T-helper 1 cell (primary cell): ENCODE measurements at regions not wholly inside any gene's neighbourhood (a gene's known extent, or its start where the extent isn't known, plus 50 kb on each side); places are given as distances from the start of the nearest gene placed in this dataset.
"Not testable (repeated sequence)": the region's sequence is repeated elsewhere in the genome, so short reads cannot be mapped to it uniquely, and the experiment has no call there.

Experiments
- DNase-seq, 5 donors: peaks; one replicate each; pipeline ENCODE4 v3.0.0-alpha.2; 2012 to 2020

DNA sequence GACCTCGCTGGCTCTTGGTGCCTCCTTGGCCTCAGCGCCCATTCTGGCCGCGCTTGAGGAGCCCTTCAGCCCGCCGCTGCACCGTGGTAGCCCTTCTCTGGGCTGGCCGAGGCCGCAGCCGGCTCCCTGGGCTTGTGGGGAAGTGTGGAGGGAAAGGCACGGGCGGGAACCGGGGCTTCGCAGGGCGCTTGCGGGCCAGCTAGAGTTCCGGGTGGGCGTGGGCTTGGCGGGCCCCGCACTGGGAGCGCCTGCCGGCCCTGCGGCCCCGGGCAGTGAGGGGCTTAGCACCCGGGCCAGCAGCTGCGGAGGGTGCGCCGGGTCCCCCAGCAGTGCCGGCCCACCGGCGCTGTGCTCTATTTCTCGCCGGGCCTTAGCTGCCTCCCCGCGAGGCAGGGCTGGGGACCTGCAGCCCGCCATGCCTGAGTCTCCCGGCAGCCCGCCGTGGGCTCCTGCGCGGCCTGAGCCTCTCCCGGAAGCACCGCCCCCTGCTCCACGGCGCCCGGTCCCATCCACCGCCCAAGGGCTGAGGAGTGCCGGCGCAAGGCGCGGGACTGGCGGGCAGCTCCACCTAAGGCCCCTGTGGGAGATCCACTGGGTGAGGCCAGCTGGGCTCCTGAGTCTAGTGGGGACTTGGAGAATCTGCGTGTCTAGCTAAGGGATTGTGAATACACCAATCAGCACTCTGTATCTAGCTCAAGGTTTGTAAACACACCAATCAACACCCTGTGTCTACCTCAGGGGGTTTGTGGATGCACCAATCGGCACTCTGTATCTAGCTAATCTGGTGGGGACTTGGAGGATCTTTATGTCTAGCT, 141.1 kb downstream of the SLCO4C1 start:
- DNase-seq, result peak in 1 of 5 donors; percentile 5

DNA sequence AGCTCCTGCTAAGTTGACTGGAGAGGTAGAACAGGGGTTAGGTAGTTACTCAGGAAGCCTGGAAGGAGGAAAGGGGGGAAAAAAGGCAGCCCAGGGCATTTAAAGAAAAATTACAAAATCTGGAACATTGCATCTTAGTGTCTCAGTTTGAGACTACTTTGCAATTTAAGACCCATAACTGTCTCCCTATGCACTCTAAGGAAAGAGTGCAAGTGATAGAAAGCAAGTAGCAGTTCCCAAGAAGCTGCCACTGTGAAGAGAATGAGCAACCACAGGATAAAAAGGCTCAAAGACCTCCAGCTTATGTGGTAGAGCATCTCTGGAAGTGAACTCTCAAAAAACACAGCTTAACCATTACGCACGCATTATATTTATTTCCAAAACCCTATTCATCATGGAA, 141.8 kb downstream of the SLCO4C1 start:
- no peak for DNase-seq

DNA sequence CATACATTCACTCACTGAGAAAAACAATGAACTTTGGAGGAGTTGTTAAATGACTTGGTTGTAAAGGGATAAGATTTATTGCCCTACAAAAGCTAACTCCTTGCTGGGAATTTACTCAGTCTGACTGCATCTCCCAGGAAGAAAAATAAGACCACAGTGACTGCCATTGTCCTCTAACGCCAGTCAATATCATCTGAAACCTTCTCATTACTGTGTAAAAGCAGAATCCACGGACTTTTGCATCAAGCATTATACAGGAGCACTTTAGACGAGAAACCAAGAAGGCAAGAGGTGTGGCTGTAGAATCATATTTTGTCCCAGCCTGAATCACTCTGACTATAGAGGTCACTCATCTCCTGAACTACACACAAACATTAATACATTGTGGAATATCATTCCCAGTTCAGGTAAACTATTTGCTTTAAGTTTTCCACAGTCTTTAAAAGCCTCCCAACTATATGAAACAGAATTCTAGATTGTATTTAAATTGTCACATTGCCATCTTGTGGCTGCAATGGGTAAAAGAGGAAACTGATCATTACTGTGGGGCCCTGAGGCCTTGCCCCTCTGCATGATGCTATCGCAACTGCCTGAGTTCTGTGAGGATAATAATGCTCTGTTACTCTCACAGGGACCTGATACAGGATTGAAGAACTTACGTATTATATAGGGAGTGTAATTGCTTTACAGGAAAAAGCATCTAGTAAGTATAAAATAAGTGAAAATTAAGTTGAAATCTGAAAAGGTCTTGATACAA, 142.9 kb downstream of the SLCO4C1 start:
- peak in 1 of 5 donors; percentile 2 for DNase-seq

DNA sequence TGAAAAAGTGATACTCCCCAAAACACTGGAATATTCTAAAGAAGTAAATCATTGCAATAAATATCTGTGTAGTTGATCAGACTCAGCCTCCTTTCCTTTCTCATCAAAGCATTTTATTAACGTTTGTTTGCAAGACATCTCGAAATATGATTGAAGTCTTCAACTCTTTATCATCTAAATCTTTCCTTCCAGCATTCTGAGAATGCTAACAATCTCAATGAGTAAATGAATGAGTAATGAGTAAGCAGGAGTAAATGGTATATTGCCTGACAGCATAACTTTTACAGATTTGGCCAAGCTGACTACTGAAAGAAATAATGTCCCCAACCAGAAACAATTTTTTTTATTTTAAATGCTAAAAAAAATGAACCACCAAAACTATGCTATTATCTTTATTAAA, 157.1 kb downstream of the SLCO4C1 start:
- DNase-seq, result no peak

DNA sequence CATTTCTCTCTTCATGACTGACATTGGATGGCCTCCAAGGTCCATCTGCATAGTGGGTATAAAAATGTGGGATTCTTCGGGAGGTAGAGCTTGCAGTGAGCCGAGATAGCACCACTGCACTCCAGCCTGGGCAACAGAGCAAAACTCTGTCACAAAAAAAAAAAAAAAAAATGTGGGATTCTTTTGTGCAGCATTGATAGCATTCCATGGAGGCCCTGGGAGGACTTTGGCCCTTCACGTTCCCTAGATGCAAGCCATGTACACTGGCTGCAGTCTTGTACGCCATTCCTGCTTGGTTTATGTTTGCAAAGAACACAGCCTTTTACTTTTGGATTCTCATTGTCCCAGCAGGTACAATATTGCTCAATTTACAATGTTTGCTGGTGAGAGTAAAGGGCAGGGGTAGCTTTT, 157.8 kb downstream of the SLCO4C1 start:
- no peak for DNase-seq

DNA sequence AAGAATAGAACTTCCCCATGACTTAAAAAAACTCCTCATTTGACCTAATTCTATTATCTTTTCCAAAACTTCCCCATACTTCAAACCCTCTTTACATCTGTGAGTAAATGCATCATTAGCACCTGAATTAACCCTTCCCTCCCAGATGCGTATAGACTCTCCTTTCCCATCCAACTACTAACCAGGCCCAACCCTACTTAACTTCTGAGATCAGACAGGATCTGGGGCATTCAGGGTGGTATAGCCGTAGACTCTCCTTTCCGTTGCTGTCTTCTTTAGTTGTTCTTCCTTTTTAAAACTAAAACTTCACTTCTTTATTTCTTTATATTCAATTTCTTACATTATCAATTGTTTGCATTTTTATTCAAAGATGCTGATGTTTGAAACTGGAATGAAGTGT, 165.2 kb downstream of the SLCO4C1 start:
- DNase-seq, result no peak

DNA sequence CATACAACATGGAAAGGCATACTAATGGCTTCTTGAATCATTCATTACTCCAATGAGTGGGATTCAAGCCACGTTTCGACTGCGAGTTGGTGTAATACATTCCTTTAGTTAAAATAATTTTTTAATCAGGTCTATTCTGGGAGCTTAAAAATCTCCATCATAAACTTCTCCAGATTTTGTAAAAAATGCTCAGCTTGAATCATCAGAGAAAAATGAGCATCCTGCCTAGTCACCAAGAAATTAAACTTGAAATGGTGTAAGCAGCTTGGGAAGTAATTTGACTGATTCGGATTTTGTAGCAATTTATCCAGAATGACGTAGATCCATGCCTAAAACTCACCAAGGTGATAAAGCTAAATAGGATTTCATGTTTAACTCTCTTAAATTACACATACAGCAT, 165.7 kb downstream of the SLCO4C1 start:
- DNase-seq, result no peak

DNA sequence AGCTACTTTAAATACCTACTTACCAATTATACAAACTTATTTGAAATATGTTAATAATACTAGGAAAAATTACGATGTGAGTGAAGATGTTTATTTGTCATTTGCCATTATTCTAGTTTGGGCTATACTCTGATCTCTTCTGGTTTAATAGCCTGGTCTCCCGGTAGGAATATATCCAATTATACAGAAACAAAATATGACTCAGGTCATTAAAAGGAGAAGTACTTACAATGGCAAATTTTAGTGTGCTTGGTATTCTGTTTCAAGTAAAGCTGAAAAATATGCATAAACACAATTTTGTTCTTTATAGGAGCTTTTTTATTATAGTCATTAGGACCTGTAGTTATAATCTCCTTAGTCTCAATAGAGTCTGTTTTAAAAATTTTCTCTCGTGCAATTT, 176.8 kb downstream of the SLCO4C1 start:
- DNase-seq, result no peak

DNA sequence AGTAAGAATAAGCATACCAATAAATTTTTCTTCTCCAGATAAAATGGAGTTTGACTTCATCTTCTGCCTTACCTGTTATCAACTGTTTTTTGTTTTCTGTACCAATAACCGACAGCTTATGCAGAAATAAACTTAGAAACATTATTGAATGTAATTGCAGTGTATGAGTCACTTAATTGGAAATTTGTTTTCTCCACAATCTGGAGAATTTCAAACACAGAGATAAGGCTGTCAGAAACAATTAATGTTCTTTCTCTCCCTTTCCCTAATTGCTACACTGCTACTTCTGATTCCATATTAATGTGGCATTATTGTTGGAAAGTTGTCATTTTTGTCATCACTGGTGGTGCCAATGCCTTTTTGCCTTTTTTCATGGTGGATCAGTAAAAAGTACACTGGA, 180.3 kb downstream of the SLCO4C1 start:
- DNase-seq, result no peak

DNA sequence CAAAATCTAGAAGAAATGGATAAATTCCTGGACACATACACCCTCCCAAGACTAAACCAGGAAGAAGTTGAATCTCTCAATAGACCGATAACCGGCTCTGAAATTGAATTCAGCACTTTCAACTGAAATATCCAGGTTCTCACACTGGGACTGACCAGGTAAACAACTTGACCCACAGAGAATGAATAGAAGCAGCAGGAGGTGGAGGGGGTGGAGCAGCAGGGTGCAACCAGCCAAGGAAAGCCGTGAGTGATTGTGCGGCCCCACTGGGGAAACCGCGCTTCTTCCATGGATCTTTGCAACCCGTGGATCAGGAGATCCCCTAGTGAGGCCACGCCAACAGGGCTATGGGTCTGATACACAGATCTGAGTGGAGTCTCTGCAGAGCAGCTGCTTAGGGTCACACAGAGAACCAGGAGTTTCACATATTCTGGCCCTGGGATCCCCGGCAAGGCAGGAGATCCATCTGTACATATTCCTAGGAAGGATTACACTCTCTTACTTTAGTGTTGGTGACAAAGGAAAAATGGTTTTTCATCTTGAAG, 181.5 kb downstream of the SLCO4C1 start:
- DNase-seq, result no peak

DNA sequence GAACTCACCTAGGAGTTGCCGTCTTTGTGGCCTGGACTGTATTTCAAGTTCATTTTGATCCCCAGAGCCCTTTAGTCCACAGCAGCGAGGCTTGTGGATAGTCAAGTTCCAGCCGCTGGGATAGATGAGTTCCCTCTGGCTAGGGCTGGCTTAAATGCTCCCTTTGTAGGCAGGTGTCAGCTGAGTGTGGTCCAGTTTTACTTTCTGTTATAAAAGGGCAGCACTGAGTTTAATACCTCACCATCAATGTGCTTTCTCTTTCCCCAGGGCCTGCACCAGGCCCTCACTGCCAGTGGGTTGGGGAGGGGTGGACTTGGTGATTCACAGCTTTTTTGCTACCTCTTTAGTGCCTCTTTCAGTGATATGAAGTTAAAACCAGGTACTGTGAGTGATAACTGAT, 188.2 kb downstream of the SLCO4C1 start:
- DNase-seq, result no peak

DNA sequence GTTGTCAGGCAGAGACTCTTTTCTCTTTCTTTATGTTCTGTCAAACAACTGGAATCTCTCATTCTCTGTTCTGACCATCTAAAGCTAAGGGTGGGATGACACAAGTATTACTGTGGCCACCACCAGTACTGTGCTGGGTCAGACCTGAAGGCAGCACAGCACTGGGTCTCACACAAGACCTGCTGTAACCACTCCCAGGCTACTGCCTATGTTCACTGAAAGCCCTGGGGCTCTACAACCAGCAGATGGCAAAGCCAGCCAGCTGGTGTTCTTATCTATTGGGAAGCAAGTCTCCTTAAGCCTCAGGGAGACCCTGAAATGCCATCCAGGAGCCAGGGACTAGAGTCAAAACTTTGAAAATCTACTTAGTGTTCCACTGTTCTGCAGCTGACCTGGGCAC, 189.5 kb downstream of the SLCO4C1 start:
- no peak for DNase-seq

DNA sequence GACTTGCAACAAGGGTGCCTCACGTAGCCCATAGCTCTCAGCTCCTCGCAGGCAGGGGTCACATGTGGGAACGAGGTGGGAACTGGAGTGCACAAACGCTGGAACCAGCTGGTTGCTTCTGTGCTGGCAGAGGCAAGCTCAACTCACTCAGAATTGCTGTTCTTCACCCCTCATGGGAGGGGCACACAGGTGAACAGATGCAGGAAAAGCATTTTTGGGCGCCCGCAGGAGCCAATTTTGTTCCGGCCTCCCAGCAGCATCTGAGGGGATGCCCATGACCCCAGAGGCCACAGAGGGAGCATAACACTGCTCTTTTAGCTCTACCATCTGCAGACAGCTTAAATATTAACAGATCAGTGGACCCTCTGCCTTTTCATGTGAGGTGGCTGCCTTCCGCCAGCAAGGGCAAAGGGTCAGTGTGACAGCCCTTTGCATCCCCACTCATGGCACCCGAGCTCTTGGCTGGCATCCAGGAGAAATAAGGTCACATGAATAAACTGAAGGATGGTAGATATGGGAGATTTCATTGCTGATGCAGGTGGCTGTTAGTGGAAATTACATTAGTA, 196.2 kb downstream of the SLCO4C1 start:
- no peak for DNase-seq

DNA sequence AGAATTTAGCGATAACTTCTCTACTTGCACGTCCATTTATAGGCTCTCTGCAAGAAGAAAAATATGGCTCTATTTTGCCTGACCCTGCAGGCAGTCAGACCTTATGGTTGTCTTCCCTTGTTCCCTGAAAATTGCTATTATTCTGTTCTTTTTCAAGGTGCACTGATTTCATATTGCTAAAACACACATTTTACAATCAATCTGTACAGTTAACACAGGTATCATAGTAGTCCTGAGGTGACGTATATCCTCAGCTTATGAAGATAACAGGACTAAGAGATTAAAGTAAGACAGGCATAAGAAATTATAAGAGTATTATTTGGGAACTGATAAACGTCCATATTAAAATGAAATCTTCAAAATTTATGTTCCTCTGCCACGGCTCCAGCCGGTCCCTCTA, 197.0 kb downstream of the SLCO4C1 start:
- DNase-seq, result not testable (repeated sequence)

DNA sequence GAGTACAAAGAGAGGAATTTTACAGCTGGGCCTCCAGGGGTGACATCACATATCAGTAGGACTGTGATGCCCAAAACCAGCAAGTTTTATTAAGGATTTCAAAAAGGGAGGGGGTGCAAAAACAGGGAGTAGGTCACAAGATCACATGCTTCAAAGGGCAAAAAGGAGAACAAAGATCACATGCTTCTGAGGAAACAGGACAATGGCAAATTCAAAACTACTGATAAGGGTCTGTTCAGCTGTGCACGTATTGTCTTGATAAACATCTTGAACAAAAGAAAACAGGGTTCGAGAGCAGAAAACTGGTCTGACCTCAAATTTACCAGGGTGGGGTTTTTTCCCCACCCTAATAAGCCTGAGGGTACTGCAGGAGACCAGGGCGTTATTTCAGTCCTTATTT, 197.5 kb downstream of the SLCO4C1 start:
- DNase-seq, result not testable (repeated sequence)

DNA sequence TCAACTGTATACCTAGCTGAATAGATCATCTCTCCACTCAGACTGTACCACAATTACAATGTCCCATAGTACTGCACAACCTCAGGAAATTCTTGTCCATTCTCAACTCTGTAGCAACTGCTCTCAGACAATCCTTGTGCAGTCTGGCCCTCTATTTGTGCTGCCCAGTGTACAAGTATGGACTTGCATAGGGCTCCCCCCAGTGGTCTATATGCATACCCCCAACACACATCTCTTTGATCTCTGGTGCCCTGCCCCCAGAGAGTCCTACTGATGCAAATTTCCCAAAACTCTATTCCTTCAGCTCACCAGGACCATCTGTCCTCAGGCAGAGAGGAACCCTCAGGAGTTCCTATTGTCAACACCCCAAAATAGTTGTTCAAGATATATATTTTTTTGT, 205.3 kb downstream of the SLCO4C1 start:
- peak in 1 of 5 donors; percentile 0 for DNase-seq

DNA sequence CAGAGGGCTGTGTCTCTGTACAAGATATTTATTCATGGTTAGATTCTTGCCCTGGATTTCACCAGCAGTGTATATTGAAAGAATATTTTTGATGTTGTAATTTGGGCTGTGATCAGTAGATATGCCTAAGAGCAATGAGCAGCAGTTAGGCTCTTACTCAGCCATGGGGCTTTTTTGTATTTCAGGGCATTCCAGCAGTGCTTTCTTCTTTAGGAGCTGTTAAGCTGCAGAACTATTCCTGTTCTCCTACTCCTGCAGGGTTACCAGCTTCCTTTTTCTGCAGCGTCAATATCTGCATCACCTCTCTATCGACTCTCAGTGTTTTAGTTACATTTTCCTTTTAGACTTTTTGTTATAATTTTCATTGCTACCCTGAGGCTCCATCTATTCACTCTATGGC, 206.2 kb downstream of the SLCO4C1 start:
- no peak for DNase-seq

DNA sequence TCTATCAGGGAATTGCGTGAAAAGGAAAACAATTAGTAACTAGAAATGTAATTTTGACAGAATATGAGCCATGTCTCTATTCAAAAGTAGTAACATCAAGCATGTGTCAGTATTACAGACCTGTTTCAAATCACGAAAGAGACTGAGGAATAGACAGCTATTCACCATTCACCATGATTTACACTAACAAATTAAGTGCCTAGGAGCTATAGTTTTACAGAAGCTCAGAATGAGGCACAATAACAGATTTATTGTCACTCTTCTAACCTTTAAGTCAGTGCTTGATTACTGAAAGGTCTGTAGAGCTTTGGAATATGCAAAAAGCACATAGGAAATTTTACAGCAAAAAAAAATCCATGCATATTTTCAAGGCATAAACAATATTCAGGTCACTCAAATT, 208.2 kb downstream of the SLCO4C1 start:
- DNase-seq, result no peak

DNA sequence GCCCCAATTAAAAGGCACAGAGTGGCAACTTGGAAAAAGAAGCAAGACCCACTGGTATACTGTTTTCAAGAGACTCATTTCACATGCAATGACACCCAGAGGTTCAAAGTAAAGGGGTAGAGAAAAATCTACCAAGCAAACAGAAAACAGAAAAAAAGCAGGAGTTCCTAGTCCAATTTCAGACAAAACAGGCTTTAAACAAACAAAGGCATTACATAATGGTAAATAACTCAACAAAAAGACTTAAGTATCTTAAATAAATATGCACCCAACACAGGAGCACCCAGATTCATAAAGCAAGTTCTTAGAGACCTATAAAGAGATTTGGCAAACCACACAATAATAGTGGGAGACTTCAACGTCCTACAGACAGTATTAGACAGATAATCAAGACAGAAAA, 215.8 kb downstream of the SLCO4C1 start:
- no peak for DNase-seq

DNA sequence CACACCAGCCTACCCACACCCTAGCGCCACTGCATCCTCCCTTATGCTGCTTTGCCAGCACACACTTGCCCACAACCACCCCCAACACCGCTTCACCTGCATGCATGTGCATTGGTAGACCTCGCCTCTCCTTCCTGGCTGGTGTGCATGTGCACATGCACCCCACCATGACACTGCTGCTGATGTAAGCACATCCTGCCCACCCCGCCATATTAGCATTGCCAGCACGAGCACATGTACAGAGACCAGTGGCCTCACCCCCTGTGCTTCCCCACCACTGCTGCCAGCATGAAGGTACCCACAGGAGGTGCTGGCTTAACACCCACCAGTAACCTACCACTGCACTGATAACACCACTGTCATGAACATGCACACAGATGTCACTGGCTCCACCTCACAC, 218.2 kb downstream of the SLCO4C1 start:
- DNase-seq, result no peak

DNA sequence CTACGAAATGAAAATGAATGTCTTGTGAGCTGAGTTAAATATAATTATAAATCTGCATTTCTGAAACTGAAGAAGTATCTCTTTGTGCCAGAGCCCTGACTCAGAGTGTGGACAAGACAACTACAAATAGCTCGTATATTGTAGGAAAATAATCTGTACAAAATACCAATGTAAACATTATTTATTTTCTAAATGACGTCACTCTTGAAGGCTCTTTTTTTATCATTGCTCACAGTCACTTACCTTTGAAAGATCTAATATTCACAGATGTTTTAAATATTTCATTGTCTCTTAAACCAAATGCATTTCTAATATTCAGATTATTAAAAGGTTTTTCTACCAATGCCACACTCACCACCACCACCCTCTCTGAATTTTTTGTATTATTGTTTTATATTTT, 226.1 kb downstream of the SLCO4C1 start:
- DNase-seq, result no peak

DNA sequence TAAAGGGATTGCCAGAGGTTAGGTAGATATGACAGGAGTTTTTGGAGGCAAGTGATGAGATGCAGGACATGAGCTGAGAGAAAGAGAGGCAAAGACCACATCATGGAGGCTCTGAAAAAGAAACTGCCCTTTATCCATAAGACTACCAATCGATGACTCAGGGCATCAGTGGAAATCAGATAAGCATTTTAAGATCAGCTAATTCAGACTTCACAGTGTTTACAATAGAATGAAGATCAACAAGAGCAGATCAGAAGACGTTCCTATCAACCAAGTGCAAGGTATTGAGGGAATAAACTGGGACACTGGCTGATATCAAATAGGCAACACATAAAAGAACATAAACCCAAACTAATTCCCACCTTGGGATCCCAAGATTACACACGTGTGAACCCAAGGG, 227.2 kb downstream of the SLCO4C1 start:
- no peak for DNase-seq

DNA sequence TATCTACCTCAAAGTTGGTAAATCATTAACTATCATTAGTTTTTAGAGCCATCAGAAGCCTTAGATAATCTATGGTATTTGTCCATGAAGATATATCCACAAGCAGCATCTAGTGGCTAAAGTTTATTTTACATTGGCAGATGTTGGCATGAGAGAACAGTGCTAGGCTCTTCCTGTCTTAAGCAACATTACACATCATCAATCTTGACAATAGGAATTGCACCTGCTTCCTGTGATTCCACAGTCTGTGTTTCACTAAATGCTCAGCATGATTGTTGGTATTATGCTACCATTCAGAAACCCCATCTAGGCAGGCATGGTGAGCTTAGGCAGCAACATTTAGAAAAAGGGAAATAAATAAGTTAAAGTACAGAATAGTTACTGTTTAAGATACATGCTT, 246.6 kb downstream of the SLCO4C1 start:
- DNase-seq, result no peak

DNA sequence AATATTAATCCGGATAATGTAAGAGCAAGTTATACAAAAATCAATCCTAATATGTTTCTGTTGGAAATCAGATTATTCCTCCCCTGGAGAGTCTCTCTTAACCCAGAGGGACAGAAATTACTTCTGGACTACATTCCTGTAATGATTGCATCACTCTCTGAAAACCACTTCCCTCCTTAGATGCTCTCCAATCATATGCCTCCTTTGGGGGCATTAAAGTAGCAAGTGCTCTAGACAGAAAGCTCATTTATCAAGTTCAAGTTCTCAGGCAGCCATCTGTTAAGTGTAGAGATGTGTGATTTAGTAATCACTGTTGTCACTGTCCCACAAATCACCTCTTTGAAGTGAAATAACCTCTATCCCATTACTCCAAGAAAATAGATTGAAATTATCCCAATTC, 247.1 kb downstream of the SLCO4C1 start:
- DNase-seq, result no peak
